ENCODE measurements at regions not wholly inside any gene's neighbourhood (a gene's known extent, or its start where the extent isn't known, plus 50 kb on each side); places are given as distances from the start of the nearest gene placed in this dataset.

DNA sequence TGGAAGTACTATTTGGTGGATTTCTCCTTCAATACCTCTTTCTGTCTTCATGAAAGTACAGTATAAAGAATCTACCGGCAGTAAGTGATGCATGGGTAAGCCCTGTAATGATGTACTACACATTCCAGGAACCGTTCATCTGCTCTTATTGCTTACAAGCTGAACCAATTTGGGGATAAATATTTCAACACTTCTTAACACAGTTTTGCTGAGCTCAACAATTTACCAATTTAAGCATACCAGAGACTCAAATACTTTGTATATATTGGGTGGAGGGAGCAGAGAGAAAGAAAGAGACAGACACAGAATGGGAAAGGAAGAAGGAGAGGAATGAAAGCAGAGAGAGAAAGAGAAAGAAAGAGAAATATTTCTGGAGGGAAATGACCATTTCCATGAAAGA, 821.1 kb upstream of the FLRT2 start:
- in situ Hi-C loops (cut with HindIII; ENCODE audit: low pct_ligation_motif_present, low pct_unique_long_range_greater_than_20kb, low sequenced_read_pairs): no loop called here
- no peak for DNase-seq

DNA sequence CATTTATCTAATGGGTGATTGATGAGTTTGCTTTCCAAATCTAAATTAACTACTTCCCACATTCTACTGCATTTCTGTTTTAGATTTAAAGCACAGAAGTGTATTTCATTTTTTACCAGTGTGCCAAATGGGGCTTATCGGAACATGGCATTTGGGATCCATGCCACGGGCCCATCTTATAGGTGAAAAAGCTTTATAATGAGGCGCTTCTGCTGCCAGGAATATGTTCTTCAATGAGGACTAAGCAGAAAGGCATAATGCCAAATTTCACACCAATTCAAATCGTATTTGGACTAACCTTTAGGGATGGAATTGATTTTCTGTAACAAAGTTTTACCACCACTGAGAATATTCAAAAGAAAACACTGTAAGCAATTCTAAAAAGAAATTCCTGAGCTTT, 803.5 kb upstream of the FLRT2 start:
- no peak for DNase-seq
- in situ Hi-C loops (cut with HindIII; ENCODE audit: low pct_ligation_motif_present, low pct_unique_long_range_greater_than_20kb, low sequenced_read_pairs): no loop called here

DNA sequence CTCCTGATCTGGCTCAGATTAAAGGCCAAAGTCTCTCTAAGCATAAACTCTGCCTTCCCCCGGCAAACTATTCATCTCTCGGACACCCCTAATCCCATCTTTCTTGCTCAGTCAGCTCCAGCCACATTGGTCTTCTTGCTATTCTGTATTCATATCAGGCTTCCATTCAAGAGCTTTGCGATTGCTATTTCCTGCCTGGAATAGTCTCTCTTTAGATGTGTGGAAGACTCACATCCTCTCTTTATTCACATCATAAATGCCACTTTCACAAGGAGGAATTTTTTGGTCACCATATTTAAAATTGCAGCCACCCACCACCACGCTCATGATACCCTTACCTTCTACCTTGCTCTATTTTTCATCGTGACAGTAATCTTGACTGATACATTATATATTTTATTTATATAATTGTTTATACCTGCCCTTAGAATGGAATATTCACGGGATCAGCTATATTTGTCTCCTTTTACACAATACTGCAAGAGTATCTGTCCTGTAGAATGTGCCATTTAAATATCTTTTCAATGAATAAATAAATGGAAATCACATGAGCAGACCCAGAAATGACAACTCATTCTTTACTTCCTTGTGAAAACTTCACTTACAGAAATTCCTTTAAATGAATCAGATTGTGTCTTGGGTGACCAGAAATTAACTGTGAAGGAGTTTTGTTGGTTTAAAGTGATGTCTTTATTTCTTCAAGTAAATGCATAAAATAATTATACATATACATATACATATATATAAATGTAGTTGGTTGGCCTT, 780.6 kb upstream of the FLRT2 start:
- DNase-seq: no peak
- in situ Hi-C loops (cut with HindIII; ENCODE audit: low pct_ligation_motif_present, low pct_unique_long_range_greater_than_20kb, low sequenced_read_pairs): no loop called here

DNA sequence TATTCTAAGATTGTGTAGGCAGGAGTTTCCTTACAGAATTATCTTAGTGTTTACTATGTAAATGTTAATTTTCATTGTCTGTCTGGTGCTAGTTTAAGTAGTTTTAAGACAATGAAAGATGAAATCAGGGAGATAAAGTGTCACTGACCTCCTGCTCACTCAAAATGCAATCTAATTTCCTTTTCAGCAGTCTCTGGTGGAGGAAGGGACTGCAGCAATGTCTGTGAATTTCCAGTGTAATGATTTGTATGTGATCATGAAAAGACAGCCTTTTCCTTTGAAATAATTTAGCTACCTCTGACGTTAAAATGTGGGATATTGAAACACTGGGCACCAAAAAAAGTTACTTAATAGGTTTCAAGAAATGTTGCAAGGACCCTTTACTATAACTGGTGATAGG, 779.7 kb upstream of the FLRT2 start:
- DNase-seq: no peak
- in situ Hi-C loops (cut with HindIII; ENCODE audit: low pct_ligation_motif_present, low pct_unique_long_range_greater_than_20kb, low sequenced_read_pairs): no loop called here

DNA sequence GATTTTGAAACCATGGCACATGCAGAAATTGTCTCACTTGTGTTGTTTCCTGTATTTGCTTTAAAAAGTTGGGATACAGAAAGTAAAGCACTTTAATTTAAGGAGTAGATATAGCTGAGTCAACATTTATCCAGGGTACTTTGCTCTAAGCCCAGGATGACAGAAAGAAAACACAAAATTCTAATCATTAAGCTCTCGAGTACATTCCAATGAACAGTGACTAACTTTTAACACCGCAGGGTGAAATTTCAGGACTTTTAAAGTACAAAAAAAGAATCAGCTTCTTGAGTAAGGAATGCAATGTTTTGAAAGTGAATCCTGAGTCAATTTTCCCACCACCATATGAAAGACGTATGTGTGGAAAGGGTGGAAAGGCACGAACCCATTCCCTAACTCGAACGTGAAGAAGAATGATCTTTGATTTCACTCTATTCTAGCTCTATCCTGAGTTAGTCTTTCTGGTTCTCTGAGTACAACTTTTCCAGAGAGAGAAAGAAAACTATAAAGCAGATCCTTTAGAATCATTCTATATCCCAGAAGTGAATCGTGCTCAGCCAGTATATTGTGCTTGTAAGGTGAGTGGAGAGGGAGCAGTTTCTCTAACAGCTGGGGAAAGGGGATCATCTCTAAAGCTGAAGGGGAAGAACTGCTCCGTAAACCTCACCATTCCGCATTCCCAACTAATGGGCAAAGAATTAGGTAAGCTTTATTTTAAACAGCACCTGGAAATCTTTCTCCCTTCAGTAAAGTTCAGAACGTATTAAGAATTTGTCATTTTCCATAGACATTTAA, 779.0 kb upstream of the FLRT2 start:
- in situ Hi-C loops (cut with HindIII; ENCODE audit: low pct_ligation_motif_present, low pct_unique_long_range_greater_than_20kb, low sequenced_read_pairs): no loop called here
- peak; percentile 68 for DNase-seq

DNA sequence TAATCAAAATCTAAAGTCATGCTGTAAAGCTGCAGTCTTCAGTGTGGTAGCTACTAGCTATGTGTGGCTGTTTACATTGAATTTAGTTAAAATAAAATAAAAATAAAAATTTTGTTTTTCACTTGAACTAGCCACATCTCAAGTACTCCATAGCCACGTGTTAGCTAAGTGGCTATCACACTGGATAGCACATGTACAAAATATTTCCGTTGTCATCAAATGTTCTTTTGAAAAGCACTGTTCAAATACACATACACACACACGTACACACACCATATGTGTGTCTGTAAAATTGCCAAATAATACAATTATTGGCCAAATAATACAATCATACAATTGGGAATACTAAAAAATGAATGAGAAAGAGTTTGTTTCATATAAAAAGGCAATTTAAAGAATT, 778.2 kb upstream of the FLRT2 start:
- no peak for DNase-seq
- in situ Hi-C loops (cut with HindIII; ENCODE audit: low pct_ligation_motif_present, low pct_unique_long_range_greater_than_20kb, low sequenced_read_pairs): no loop called here

DNA sequence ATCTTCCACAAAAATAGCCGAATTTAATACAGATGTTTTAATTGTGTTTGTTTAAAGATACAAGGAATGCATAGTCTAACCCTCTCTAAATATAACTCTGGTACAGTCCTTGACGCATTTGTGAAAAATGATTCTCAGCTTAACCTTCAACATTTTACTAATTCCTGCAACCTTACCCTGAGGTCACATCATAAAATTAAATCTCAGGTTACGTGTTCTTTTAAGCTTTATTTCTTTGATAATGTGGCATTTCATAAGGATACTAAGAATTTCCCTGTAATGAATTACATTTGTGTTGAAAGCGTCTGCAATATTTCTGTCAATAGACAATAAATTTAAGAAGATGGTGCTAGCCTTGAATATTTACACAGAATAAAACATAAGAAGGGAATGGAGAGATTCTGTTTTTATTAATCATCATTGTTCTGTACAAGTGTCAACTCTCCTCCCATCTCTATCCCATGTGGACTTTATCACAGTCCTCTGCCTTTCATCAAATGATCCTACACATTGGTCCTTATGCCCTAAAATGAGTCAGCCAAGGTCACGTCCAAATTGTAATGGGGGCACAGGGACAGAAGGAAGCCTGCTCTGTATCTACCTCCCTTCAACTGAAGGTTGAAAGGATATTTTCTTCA, 769.3 kb upstream of the FLRT2 start:
- DNase-seq: no peak
- in situ Hi-C loops (cut with HindIII; ENCODE audit: low pct_ligation_motif_present, low pct_unique_long_range_greater_than_20kb, low sequenced_read_pairs): no loop called here

DNA sequence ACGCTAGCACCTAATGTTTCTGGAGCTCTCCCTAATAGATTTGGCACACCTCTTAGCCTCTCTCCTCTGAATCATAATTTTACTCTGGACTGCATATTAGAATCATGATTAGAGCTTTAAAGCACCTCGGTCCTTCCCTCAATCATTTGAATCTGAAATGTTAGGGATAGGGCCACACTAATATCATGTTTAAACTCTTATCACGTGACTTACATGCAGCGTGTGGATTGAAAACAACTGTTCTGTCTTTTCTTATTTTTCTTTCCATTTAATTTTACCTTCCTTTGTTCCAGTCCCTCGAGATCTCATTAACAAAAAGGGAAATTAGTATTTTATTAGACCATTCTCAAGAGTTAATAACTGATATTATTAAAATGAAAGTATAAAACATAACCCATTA, 762.5 kb upstream of the FLRT2 start:
- in situ Hi-C loops (cut with HindIII; ENCODE audit: low pct_ligation_motif_present, low pct_unique_long_range_greater_than_20kb, low sequenced_read_pairs): no loop called here
- DNase-seq: no peak

DNA sequence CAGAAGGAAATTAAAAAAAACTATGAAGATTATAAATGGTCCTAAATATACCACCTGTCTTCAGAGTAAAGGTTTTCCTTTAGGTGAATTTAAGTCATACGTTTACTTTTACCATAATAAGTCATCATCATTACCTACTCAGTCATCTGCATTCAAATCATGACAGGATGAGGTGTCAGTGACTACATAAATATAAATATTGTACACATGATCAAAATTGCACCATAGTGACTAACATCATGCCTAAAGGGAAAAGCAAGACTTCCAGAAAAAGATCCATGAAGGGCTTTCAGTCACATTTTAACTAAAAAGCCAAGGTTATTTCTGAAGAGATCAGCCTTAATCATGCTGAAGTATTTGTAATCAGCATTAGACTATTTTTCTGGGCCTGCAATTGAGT, 759.9 kb upstream of the FLRT2 start:
- in situ Hi-C loops (cut with HindIII; ENCODE audit: low pct_ligation_motif_present, low pct_unique_long_range_greater_than_20kb, low sequenced_read_pairs): no loop called here
- DNase-seq: no peak

DNA sequence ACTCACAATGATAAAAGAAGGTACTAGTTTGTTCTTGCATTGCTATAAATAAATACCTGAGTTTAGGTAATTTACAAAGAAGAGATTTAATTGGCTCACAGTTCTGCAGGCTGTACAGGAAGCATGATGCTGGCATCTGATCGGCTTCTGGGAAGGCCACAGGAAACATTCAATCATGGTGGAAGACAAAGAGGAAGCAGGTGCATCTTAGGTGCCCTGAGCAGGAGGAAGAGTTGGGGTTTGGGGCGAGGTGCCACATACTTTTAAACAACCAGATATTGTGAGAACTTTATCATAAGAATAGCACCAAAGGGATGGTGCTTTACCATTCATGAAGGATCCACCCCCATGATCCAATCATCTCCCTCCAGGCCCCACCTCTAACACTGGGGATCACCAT, 752.6 kb upstream of the FLRT2 start:
- DNase-seq: no peak
- in situ Hi-C loops (cut with HindIII; ENCODE audit: low pct_ligation_motif_present, low pct_unique_long_range_greater_than_20kb, low sequenced_read_pairs): no loop called here

DNA sequence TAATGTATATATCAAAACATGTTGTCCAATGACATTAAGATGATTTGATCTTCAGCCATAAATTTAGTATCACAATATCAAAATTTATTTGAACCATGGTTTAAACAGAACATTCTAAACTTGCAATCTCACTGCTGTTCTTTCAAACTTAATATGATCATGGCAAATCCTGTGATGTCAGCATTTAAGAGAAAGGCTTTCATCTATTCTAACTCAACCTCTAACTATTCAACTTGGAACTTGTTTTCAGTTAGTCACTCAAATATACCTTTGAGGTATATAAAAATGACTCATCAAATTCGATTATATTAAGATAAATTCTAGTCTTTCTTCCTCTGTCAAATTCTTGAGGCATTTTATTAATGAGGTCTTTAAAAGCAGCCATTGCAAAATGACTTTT, 747.0 kb upstream of the FLRT2 start:
- in situ Hi-C loops (cut with HindIII; ENCODE audit: low pct_ligation_motif_present, low pct_unique_long_range_greater_than_20kb, low sequenced_read_pairs): no loop called here
- DNase-seq: no peak

DNA sequence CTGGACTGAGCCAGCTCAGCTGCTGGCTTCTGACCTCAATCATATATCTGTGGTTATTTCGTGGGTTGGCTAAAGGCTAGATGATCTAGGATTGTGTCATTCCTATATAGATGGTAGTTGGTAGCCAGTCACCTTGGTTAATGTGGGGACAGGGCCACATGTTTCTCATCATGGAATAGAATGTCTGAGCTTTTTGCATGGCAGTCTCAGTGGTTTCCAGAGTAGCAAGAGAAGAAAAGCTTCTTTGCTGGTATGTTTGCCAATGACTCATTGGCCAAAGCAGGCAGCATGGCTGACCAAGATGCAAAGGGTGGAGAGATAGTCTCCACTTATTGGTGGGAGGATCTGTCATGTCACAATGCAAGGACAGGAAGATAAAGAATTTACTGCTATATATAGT, 746.4 kb upstream of the FLRT2 start:
- no peak for DNase-seq
- in situ Hi-C loops (cut with HindIII; ENCODE audit: low pct_ligation_motif_present, low pct_unique_long_range_greater_than_20kb, low sequenced_read_pairs): no loop called here

DNA sequence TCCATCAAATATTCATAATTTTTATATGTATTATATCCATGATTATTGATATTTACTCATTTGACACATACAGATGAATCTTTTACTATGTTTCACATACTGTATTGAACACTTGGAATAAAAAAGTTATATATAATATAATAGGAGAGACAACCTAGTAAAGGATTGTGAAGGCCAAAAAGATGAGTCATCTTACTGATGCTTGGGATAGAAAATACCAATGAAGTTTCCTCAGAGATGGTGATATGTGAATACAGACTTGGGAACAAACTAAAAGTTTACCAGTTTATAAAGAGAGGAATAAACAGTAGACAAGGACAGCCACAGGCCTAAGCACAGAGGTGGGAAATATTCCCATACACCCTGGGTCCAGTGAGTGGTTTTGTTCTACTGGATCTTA, 743.9 kb upstream of the FLRT2 start:
- DNase-seq: no peak
- in situ Hi-C loops (cut with HindIII; ENCODE audit: low pct_ligation_motif_present, low pct_unique_long_range_greater_than_20kb, low sequenced_read_pairs): no loop called here

DNA sequence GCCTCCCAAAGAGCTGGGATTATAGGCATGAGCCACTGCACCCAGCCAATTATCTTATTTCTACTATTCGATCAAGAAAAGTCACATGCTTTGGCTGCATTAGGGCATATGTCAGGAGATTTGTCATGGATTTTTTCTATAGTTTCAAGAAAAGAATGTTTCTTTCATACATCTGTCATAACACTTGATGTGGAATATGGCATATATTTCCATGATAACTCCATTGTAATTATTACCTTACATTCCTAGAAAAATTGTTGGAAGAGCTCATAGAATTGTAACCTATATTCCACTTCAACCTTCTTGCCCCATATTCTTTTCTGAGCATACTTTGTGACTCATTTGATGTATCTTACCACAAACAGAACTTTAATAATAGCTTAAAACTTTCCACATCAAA, 740.9 kb upstream of the FLRT2 start:
- in situ Hi-C loops (cut with HindIII; ENCODE audit: low pct_ligation_motif_present, low pct_unique_long_range_greater_than_20kb, low sequenced_read_pairs): no loop called here
- DNase-seq: no peak

DNA sequence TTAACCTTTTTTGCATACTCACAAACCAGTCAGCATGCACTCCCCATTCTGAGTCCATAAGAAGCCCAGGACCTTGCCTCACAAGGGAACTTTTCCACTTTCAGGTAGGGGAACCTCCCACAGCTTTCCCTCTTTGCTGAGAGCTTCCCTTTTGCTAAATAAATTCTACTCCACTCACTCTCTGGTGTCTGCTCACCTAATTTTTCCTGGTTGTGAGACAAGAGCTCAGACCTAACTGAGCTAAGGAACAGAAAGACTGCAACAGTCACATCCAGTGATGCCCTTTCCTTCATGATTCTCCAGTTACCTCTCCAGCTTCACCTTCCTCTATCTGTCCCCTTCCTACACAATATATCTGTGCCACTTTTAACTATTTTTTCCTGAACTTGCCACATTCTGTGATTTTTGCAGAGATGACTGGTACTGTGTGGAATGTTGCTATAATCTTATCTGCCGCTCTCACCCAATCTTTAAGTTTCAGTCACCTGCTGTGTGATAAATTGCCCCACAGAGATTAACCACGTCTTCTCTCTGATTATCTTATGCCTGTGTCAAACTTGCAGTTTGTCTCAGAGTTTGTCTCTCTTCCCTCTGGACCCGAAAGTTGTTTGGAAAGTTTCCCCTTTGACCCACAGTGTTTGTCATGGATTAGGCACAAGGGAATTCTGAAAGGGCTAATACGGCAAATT, 737.1 kb upstream of the FLRT2 start:
- DNase-seq: no peak
- in situ Hi-C loops (cut with HindIII; ENCODE audit: low pct_ligation_motif_present, low pct_unique_long_range_greater_than_20kb, low sequenced_read_pairs): no loop called here

DNA sequence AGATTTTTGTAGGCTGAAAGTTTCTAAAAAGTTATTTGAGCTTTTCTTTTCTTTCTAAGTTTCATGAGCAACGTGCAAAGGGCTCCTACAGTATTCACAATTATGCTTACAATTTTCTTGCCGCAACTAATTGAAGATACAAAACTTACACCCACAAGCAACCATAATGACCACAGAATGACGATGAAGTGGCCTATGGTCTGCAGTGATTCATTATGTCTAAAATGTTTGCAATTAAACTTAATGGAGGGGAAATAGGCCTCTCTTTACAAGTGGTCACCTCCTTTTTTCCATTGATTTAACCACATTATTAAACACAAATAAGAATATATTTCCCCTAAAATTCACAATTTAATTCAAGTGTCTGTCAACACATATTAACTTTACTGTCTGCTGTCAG, 732.6 kb upstream of the FLRT2 start:
- no peak for DNase-seq
- in situ Hi-C loops (cut with HindIII; ENCODE audit: low pct_ligation_motif_present, low pct_unique_long_range_greater_than_20kb, low sequenced_read_pairs): no loop called here

DNA sequence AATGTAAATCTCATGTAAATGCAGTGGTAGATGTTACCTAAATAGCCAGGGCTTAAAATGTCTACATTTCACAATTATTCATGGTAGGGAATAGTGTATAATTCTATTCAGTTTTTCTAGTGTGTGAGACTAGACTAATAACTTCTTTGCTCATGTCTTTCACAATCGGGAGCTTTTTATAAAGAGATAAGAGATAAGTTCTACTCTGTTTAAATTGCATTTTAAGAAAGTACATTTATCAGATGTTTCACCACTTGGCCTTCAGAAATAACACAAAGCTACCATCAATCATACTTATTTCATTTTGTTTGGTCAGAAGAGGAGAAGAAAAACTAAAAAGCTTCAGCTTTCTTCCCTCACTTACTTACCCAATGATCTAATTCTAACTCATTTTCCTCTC, 725.5 kb upstream of the FLRT2 start:
- DNase-seq: no peak
- in situ Hi-C loops (cut with HindIII; ENCODE audit: low pct_ligation_motif_present, low pct_unique_long_range_greater_than_20kb, low sequenced_read_pairs): no loop called here

DNA sequence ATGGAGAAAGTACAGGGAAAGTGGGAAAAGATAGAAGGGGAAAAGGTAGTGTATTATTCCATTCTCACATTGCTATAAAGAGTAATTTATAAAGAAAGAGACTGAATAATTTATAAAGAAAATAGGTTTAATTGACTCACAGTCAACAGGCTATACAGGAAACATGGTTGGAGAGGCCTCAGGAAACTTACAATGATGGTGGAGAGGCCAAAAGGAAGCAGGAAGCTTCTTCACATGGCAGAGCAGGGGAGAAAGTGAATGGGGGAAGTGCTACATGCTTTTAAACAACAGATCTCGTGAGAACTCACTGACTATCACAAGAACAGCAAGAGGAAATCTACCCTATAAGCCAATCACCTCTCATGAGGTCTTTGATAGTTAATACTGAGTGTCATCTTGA, 725.0 kb upstream of the FLRT2 start:
- in situ Hi-C loops (cut with HindIII; ENCODE audit: low pct_ligation_motif_present, low pct_unique_long_range_greater_than_20kb, low sequenced_read_pairs): no loop called here
- DNase-seq: no peak

DNA sequence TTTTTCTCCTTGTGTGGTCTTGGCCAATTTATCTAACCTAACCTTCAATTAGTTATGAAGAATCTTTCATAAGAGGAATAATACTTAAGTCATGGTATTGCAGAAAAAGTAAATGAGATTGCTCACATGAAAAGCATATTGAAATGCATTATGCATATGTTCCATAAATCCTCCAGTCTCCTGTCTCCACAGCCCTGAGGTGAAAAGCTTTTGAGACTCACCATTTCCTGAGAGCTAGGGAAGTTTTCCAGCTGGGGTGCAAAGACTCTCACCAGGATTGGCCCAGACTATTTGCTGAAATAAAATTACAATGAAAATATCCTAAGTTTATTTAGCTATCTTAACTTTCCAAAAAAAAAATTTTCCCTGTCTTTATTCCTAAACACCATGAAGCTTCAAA, 723.8 kb upstream of the FLRT2 start:
- DNase-seq: no peak
- in situ Hi-C loops (cut with HindIII; ENCODE audit: low pct_ligation_motif_present, low pct_unique_long_range_greater_than_20kb, low sequenced_read_pairs): no loop called here
